Transverse colon (tissue), 4 donors: ENCODE measurements at regions not wholly inside any gene's neighbourhood (a gene's known extent, or its start where the extent isn't known, plus 50 kb on each side); places are given as distances from the start of the nearest gene placed in this dataset.
"Not testable (repeated sequence)": the region's sequence is repeated elsewhere in the genome, so short reads cannot be mapped to it uniquely, and the experiment has no call there.

ENCODE experiments used
- DNase-seq: peaks from one replicate; pipeline ENCODE4 v3.0.0-alpha.2; 2019
- H3K27ac ChIP-seq, 4 donors: fragments of 200-600 bp; sonication (generic); 2 replicates each; pipeline ENCODE4 v1.5.1; 2016 to 2018; ENCODE audit warnings: inconsistent platforms in 4 of 4
- H3K27me3 ChIP-seq: fragments of 200-600 bp; sonication (generic); 2 replicates; pipeline ENCODE4 v1.5.1; 2017; ENCODE audit warnings: inconsistent platforms
- H3K36me3 ChIP-seq, 4 donors: fragments of 200-600 bp; sonication (generic); 2 replicates each; pipeline ENCODE4 v1.5.1; 2017 to 2019; ENCODE audit warnings: inconsistent platforms in 4 of 4
- H3K4me1 ChIP-seq, 4 donors: fragments of 200-600 bp; sonication (generic); 2 replicates each; pipeline ENCODE4 v1.5.1; 2017 to 2020; ENCODE audit warnings: inconsistent platforms in 4 of 4
- H3K4me3 ChIP-seq, 4 donors: fragments of 200-600 bp; sonication (generic); 1 replicate in 1 of 4; 2 replicates in 3 of 4; pipeline versions ENCODE4 v1.5.1 to v1.6.1; 2017 to 2019; ENCODE audit warnings: inconsistent platforms in 4 of 4
- H3K9me3 ChIP-seq, 2 donors: fragments of 200-600 bp; sonication (generic); 2 replicates each; pipeline ENCODE4 v1.5.1; 2017 to 2019; ENCODE audit warnings: inconsistent platforms in 2 of 2
- EP300 ChIP-seq: sonication (generic); formaldehyde crosslinking; IDR thresholded peaks from one replicate; pipeline ENCODE4 v1.6.1; 2017; ENCODE audit warnings: antibody characterized with exemption, low read depth
- POLR2A ChIP-seq: fragments of 450-650 bp; IDR thresholded peaks from one replicate; pipeline ENCODE4 v1.6.1; 2016; ENCODE audit warnings: antibody characterized with exemption, mild to moderate bottlenecking, moderate library complexity
- POLR2AphosphoS5 ChIP-seq, 3 donors: sonication (generic); formaldehyde crosslinking; IDR thresholded peaks; one replicate each; pipeline ENCODE4 v1.6.1; 2016; ENCODE audit warnings: antibody characterized with exemption in 3 of 3
- WGBS, 2 donors: methylation state at CpG; one replicate each; pipeline ENCODE4 v1.1.5; 2018; ENCODE audit warnings: low coverage in 1 of 2; 5-methylcytosine and 5-hydroxymethylcytosine counted together
- in situ Hi-C, 4 donors: fragments of 200-750 bp; cut with MboI; loops; one replicate each; pipeline versions ENCODE4 v1.15.0 to v1.15.1; 2017; ENCODE audit warnings: low sequenced_read_pairs in 3 of 4, low pct_ligation_motif_present in 1 of 4, low pct_unique_long_range_greater_than_20kb in 1 of 4
- intact Hi-C: fragments of 100-400 bp; cut with DNase I; formaldehyde crosslinking; loops from one replicate; pipeline ENCODE4 v1.15.1; 2023; ENCODE audit warnings: low total_unique reads
- TF ChIP-seq, protein P1 (sequence below), 5 experiments: fragments of 200-600 bp in 3 of 5; fragments of 450-650 bp in 2 of 5; sonication (generic) in 3 of 5; IDR thresholded peaks; 1 replicate in 2 of 5; 2 replicates in 3 of 5; pipeline ENCODE4 v1.5.1; 2016 to 2017; ENCODE audit warnings: antibody characterized with exemption in 5 of 5, inconsistent platforms in 3 of 5, mild to moderate bottlenecking in 2 of 5, moderate library complexity in 1 of 5

DNA sequence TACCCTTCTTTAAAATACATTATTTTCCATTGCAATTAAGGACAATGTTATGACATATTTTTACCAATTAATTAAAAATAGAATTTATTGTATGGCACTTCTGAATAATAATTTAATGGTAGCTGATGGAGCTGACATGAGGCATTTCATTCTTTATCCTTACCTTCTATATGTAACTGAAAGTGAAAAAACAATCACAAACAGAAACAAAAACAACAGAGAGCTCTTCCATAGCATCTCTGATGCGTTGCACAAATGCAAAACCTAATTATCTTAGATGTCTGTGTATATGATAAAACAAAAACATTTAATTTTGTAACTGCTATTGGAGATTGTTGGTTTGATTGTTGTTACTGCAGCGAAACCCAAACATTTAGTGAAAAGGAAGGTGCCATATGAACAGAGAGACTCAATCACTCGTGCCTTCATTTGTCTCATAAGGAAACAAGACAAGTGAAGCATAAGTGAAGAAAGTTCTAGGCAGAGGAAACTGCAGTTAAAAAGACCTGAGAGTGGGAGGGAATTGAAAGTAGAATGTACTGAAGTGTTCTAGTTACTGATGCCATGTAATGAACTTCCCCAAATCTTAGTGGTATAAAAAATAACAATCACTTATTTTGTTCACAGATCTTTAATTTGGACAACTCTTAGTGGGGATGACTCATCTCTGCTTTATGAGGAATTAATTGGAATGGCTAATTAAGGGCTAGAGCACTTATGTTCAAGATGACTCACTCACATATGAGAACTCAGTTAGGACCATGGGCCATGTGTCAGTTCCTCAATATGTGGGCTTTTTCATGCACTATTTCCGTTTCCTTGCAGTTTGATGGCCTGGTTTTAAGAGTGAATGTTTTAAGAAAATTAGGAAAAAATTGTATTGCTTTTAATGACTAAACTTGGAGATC lies 245.0 kb upstream of the OLFM3 start:
- 64 to 70% methylated on average over 4 of the region's 4 CpGs for WGBS, 2 donors
- in situ Hi-C loops = no loop called here
- H3K36me3 ChIP-seq = no peaks in the 10 kb centered on the region
- H3K27me3 ChIP-seq = no peaks in the 10 kb centered on the region
- no peaks in the 10 kb centered on the region for H3K4me1 ChIP-seq
- no peaks in the 10 kb centered on the region for H3K9me3 ChIP-seq
- H3K27ac ChIP-seq = no peak overlapping the region
- H3K4me3 ChIP-seq = no peak overlapping the region
- no peak for DNase-seq
- intact Hi-C loops = no loop called here
- TF ChIP-seq, protein P1, sequence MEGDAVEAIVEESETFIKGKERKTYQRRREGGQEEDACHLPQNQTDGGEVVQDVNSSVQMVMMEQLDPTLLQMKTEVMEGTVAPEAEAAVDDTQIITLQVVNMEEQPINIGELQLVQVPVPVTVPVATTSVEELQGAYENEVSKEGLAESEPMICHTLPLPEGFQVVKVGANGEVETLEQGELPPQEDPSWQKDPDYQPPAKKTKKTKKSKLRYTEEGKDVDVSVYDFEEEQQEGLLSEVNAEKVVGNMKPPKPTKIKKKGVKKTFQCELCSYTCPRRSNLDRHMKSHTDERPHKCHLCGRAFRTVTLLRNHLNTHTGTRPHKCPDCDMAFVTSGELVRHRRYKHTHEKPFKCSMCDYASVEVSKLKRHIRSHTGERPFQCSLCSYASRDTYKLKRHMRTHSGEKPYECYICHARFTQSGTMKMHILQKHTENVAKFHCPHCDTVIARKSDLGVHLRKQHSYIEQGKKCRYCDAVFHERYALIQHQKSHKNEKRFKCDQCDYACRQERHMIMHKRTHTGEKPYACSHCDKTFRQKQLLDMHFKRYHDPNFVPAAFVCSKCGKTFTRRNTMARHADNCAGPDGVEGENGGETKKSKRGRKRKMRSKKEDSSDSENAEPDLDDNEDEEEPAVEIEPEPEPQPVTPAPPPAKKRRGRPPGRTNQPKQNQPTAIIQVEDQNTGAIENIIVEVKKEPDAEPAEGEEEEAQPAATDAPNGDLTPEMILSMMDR (IDR thresholded peaks at IDR 0.05) = no peak
- TF ChIP-seq POLR2AphosphoS5 (IDR thresholded peaks at IDR 0.05) = no peak
- no peak for TF ChIP-seq EP300
- TF ChIP-seq POLR2A = no peak

DNA sequence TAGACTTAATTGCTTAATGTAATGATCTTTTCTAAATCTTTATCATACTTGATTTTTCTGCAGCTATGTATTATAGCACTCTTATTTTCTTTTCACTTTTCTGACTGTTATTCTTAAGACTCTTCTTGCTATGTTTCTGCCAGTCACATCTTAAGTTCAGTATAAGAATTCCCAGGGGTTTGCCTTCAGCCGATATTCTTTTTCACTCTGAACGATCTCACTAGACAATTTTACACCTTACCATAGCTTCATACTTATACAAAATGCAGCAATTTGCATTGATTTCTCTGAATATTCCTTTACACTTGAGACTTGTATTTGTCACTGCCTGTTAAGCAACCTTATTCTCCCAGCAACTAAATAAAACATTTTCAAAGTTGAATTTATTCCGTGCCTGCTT lies 242.5 kb upstream of the OLFM3 start:
- Histone ChIP-seq H3K36me3 (no peaks in the 10 kb centered on the region), H3K4me1 (no peaks in the 10 kb centered on the region), H3K4me3 (no peak overlapping the region), H3K9me3 (no peaks in the 10 kb centered on the region), H3K27me3 (no peaks in the 10 kb centered on the region), H3K27ac (no peak overlapping the region)
- DNase-seq = no peak
- intact Hi-C loops (no loop called here), in situ Hi-C loops (no loop called here)
- 66 to 69% methylated on average over 3 of the region's 3 CpGs for WGBS, 2 donors
- TF ChIP-seq POLR2A = no peak
- TF ChIP-seq, protein P1 (IDR thresholded peaks at IDR 0.05) = no peak

DNA sequence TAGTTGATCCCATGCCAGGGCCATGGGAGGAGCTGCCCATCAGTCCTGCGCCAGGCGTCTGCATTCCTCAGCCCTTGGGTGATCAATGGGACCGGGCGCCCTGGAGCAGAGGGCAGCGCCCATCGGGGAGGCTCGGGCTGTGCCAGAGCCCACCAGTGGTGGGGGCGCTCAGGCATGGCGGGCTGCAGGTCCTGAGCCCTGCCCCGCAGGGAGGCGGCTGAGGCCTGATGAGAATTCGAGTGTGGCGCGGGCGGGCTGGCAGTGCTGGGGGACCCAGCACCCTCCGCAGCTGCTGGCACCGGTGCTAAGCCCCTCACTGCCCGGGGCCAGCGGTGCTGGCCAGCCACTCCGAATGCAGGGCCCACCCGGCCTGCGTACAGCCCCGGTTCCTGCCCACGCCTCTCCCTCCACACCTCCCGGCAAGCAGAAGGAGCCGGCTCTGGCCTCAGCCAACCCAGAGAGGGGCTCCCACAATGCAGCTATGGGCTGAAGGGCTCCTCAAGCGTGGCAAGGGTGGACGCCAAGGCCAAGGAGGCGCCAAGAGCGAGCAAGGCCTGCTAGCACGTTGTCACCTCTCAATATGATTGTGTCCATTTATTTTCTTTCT lies 238.1 kb upstream of the OLFM3 start:
- in situ Hi-C loops (no loop called here), intact Hi-C loops (no loop called here)
- TF ChIP-seq, protein P1 (IDR thresholded peaks at IDR 0.05) = no peak
- TF ChIP-seq EP300 (no peak), POLR2A (no peak), POLR2AphosphoS5 (IDR thresholded peaks at IDR 0.05) (no peak)
- Histone ChIP-seq H3K27ac (no peak overlapping the region), H3K4me1 (no peaks in the 10 kb centered on the region), H3K4me3 (no peak overlapping the region), H3K9me3 (no peaks in the 10 kb centered on the region), H3K27me3 (no peaks in the 10 kb centered on the region), H3K36me3 (no peaks in the 10 kb centered on the region)
- 73 to 85% methylated on average over 3 to 20 of the region's 31 CpGs for WGBS, 2 donors
- no peak for DNase-seq

DNA sequence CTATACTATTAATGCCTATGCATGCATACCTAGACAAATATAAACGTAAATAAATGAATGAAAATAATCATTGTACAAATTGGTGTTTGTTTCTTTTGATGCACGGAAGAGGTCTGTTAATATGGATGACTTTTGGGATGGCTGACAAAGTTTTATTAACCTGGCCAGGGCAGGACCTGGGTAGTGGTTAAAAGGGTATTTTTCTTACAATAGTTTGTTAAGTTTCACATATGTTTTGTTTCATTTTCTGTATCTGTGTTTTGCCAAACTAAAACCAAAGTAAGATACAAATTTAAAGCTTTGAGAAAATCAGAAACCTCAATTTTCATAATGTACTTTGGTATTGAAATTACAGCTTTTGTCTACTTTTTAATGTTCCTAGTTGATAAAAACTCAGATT lies 222.7 kb upstream of the OLFM3 start:
- Histone ChIP-seq H3K36me3 (no peaks in the 10 kb centered on the region), H3K27ac (no peak overlapping the region), H3K9me3 (no peaks in the 10 kb centered on the region), H3K4me3 (no peak overlapping the region), H3K4me1 (no peaks in the 10 kb centered on the region), H3K27me3 (no peaks in the 10 kb centered on the region)
- in situ Hi-C loops = no loop called here
- WGBS, 2 donors = 56 to 69% methylated on average over 2 of the region's 2 CpGs
- no peak for DNase-seq
- intact Hi-C loops = no loop called here
- TF ChIP-seq EP300 = no peak
- TF ChIP-seq, protein P1 (IDR thresholded peaks at IDR 0.05) = no peak
- no peak for TF ChIP-seq POLR2AphosphoS5 (IDR thresholded peaks at IDR 0.05)
- no peak for TF ChIP-seq POLR2A

DNA sequence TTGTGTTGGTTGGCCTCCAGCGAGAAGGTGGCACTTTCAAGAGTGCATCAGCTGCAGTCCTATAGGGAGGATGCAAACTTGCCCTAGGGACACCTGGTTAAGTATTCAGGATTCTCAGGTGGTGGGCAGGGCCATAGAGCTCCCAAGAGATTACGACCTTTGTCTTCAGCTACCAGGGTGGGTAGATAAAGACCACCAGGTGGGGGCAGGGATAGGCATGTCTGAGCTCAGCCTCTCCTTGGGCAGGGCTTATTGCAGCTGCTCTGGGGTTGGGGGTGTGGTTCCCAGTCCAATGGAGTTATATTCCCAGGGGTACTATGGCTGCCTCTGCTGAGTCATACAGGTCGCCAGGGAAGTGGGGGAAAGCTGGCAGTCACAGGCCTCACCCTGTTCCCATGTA lies 214.2 kb upstream of the OLFM3 start:
- WGBS, 2 donors = 72% methylated on average over 2 of the region's 3 CpGs; no CpG with 5 or more reads in 1 of the 2 donors
- H3K4me3 ChIP-seq, DNase-seq, H3K36me3 ChIP-seq, H3K4me1 ChIP-seq, H3K9me3 ChIP-seq, intact Hi-C loops, H3K27ac ChIP-seq, in situ Hi-C loops, H3K27me3 ChIP-seq: not testable (repeated sequence)
